SK-MEL-5 (cell line): ENCODE measurements at regions not wholly inside any gene's neighbourhood (a gene's known extent, or its start where the extent isn't known, plus 50 kb on each side); places are given as distances from the start of the nearest gene placed in this dataset.
"Not testable (repeated sequence)": the region's sequence is repeated elsewhere in the genome, so short reads cannot be mapped to it uniquely, and the experiment has no call there.

Experiments
- DNase-seq: peaks from one replicate; pipeline ENCODE4 v3.0.0-alpha.2; 2016; ENCODE audit warnings: low read depth, low spot score
- in situ Hi-C: cut with HindIII; loops from 2 replicates; pipeline ENCODE4 v1.10.0; 2016; ENCODE audit warnings: low sequenced_read_pairs, high pct_unique_total_duplicates, low pct_unique_long_range_greater_than_20kb

DNA sequence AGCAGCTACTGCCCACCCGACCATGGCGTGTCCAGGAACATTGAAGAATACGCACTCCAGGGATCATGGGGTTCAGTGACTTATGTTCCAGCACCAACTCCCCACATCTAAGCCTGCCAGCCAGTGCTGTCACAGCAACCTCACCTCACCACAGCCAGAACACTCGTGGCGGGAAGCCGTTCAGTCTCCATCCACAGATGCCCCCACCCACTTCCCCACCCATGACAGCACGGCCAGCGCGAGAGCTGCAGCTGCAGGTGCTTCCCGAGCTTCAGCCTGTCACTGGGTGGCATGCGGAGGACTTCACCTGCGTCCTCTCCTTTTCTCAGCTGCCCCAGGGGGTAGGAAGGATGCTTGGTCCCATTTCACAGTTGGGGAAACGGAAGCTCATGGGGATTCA, 50.3 kb downstream of the RBFOX3 start:
- in situ Hi-C loops, result loop anchor here (25.0 kb wide), 1 partner anchor 102 kb away; no protein-coding TSS in a partner anchor
- no peak for DNase-seq

DNA sequence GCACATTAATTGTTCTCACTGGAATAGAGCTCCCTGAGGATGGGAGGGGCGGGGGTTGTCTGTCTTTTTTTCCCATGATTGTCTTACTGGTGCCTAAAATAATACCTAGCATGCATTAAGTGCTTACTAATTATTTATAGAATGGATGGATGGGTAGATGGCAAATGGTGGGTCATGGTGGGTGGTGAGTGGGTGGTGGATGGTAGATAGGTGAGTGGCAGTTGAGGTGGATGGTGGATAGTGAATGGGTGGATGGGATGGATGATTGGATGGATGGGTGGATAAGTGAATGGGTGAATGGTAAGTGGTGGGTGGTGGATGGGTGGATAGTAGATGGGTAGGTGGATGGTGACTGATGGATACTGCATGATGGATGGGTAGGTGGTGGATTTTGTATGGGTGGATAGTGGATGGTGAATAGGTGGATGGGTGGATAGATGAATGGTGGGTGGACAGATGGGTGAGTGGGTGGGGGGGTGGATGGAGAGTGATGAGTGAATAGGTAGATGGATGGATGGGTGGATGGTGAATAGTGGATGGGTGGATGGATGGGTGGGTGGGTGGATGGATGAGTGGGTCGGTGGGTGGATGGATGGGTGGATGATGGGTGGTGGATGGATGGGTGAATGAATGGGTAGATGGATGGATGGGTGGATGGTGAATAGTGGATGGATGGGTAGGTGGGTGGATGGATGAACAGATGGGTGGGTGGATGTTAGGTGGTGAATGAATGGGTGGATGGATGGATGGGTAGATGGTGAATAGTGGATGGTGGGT, 51.6 kb downstream of the RBFOX3 start:
- in situ Hi-C loops, result loop anchor here (25.0 kb wide), 1 partner anchor 103 kb away; no protein-coding TSS in a partner anchor
- no peak for DNase-seq

DNA sequence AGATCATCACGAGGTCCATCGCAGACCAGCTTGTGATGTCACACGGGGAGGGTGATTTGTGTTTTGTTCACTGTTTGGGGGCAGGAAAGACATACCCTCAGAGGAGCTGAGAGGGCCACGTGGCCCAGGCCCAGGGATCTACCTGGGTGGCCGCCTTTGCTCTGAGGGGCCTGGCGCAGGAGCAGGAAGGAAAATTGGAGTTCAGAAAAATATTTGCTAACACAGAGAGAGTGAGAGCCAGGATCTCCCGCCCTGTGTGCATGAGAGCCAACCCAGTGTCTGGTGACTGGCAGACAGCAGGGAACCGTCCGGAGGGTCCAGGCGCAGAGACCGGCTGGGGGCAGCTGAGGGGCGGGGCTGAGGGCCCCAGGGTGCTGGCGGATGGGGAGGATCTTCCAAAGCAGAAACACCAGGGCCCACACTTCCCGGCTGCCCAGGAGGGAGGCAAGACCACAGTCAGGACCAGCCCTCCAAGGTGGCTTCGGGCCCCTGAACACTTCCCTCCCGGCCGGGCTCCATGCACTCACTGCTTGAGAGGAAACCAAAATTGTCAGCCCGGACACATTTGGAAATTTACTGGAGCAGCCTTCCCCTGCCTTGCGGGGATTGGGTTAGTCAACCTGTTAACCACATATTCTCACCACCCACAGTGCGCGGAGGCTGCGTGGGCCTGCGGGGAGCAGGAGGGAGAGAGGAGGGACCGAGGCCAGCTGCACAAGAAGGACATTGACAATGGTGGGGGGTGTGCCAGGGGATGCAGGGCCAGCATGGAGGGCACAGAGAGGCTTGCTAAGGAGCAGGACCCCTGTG, 52.6 kb downstream of the RBFOX3 start:
- in situ Hi-C loops, result loop anchor here (25.0 kb wide), 1 partner anchor 104 kb away; no protein-coding TSS in a partner anchor
- no peak for DNase-seq

DNA sequence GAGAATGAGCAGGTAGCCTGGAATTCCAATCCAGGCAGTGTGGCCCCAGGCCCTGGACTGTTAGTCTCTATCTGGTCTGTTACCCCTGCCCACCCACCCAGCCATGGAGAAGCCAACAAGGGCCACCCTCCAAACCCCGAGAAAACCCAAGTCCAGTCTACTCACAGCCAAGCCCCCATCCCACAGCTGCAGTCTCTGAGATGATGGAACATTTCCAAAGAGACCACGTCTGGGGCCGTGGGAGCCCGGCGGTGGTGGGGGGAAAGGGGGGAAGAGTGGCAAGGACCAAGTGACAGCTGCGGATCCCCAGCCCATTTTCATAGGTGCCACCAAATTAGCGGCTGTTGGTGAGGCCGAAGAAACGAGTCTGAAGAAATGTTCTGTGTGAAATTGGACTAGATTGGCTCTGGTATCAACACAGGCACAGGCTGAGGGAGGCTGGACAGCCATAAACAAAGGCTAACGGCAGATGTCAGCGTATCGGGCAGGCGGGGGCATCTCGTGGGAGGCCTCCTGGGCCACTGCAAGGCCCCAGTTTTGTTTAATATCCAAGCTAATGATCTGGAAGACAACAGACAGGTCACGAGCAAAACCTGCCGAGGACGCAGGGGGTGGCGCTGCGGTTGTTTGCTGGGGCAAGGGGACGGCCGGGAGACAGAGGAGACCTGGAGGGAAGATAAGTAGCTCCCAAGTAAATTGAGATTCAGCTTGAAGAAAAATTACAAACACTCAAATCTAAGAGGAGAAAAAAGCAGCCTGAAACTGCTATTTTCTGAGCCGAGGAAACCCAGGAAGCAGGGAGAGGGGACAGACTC, 53.4 kb downstream of the RBFOX3 start:
- in situ Hi-C loops, result loop anchor here (25.0 kb wide), 1 partner anchor 105 kb away; no protein-coding TSS in a partner anchor
- no peak for DNase-seq

DNA sequence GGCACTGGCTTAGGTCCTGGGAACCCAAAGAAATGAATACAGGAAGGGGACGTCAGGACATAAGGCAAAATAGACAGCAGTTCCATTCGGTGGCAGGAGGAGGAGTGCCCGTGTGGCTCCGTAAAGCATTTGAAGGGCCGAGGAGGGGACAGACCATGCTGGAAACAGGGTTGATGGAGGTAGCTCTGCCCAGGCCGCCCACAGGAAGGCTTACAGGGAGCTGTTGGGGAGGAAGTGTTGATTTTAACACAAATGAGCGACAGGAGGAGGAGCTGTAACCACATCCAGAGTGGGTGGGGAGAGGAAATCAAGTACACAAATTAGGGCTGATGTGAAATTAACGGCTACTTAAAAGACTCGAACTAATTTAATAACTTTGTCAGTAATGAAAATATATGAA, 54.6 kb downstream of the RBFOX3 start:
- DNase-seq, result no peak
- in situ Hi-C loops, result loop anchor here (25.0 kb wide), 1 partner anchor 106 kb away; no protein-coding TSS in a partner anchor

DNA sequence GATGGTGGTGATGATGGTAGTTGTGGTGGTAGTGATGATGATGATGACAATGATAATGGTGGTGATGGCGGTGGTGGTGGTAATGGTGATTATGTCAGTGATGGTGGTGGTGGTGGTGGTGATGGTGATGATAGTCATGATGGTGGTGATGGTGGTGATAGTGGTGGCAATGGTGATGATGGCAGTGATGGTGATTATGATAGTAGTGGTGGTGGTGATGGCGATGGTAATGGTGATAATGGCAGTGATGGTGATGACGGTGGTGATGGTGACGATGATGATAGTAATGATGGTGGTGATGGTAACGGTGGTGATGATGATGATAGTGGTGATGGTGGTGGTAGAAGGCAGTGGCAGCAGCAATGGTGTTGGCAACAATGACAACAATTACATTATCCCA, 55.3 kb downstream of the RBFOX3 start:
- in situ Hi-C loops, result loop anchor here (25.0 kb wide), 1 partner anchor 107 kb away; no protein-coding TSS in a partner anchor
- DNase-seq, result no peak

DNA sequence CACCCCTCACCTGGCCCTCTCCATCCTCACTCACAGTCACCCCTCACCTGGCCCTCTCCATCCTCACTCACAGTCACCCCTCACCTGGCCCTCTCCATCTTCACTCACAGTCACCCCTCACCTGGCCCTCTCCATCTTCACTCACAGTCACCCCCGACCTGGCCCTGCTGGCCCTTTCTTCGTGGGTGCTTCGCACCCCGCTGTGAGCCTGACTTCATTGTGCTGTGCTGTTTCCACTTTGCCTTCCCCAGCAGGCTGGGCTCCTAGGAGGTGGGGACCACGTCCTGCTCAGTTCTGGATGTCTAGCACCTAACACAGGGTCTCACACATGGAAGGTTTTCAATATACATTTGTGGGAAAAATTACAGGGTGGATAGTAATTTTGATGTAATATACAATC, 56.5 kb downstream of the RBFOX3 start:
- in situ Hi-C loops, result loop anchor here (25.0 kb wide), 1 partner anchor 108 kb away; no protein-coding TSS in a partner anchor
- not testable (repeated sequence) for DNase-seq

DNA sequence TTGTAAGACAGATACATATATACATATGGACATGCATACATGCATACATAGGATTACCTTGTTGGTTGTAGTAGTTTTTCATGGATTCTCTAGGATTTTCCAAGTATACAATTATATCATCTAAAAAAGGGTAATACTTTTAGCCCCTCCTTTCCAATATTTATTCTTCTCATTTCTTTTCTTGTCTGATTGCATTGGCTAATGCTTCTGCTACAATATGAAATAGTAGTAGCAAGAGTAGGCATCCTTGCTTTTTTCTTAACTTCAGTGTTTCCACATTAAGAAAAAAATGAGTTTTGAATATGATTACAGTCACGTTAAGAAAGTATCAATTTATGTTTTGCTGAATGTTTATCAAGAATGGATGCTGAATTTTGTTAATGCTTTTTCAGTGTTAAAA, 58.0 kb downstream of the RBFOX3 start:
- no peak for DNase-seq
- in situ Hi-C loops, result loop anchor here (25.0 kb wide), 1 partner anchor 109 kb away; no protein-coding TSS in a partner anchor

DNA sequence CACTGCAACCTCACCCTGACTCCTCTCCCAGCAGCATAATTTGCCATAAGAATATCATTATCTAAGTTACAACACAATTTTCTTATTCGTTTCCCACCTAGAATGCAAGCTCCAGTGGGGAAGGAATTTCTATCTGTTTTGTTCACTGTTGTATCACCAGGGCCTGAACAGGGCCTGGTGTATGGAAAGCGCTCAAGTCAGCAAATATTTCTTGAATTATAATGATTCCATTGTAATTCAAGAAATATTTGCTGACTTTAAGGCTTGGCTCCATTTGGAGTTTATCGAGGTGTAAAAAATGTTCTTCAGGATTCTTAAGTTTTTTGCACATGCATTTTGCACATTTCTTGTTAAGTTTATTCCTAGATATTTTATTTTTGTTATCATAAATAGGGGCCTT, 58.4 kb downstream of the RBFOX3 start:
- no peak for DNase-seq
- in situ Hi-C loops, result loop anchor here (25.0 kb wide), 1 partner anchor 110 kb away; no protein-coding TSS in a partner anchor

DNA sequence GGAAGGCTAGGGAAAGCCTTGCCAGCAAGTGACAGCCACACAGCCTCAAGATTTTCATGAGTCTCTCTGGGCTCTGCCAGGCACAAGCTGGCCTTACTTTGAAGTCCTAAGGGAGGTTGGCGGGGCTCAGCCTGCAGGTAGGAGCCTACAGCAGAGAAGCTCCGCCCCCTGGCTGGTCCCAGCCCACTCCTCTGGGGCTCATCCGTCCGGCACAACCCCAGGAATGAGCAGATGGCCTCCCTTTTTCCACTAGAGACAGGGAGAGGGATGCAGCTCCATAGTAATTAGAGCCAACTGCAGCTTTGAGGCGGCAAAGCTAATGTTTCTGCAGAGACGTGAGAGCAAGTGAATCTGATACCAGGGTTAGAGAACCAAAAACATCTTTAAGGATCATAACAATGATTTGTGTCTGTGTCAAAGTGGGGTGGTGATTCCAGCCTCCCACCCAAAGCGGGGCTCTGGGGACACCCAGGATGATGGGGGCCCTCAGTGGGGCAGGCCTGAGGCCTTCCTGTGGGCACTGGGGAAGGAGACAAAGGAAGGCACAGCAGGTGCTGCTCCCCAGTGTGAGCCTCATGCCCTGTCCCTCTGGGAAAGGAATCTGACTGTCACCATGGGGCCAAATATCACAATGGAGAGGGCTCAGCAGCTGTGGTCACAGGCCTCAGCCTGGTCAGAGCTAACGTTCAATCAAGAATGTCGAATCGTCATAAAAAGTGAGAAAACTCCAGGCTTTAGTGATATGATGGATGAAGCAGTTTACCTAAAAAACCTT, 61.5 kb downstream of the RBFOX3 start:
- in situ Hi-C loops, result no loop called here
- DNase-seq, result no peak

DNA sequence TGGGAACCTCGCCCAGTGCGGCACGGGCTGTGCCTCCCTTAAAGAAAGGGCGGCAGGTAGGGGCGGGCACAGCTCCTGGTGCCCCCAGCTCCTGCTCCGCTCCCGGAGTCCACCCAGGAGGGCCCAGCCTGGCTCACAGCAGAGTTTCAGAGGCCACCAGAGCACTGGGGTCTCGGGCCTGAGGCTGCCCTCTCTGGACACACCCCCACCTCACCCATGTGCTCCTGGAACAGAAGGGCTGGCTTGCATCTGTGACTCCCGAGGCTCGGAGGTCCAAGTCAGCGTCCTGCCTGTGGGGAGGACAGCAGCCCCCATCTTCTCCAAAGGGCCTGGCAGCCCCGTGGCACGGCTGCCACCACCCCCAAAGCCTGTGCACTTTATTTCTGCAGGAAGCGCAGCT, 62.7 kb downstream of the RBFOX3 start:
- no peak for DNase-seq
- in situ Hi-C loops, result no loop called here

DNA sequence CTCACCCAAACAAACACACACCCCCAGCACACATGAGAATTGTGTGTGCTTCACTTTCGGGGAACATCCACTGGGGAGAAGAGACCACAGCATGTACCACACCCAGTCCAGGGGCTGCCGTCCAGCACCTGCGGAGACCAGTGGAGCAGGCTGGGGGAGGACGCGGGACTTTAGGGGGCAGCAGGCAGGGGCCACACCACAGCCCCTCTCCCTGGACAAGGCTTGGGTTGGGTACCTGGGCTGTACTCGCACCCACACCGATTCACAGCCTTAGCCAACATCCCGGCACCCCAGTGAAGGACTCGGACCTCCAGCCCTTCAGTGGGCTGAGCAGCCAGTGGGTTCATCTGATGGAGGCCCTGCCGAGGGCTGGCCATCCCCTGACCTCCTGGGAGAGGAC, 63.3 kb downstream of the RBFOX3 start:
- in situ Hi-C loops, result no loop called here
- no peak for DNase-seq

DNA sequence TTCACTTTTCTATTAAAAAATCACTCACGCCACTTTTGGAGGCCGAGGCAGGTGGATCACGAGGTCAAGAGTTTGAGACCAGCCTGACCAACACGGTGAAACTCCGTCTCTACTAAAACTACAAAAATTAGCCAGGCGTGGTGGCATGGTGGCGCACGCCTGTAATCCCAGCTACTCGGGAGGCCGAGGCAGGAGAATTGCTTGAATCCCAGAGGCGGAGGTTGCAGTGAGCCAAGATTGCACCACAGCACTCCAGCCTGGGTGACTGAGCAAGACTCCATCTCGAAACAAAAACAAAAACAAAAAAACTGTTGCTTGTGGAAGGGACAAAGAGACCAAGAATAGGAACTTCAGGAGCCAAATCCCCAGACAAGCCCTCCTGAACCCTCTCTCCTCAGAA, 63.7 kb downstream of the RBFOX3 start:
- in situ Hi-C loops, result not testable (repeated sequence)

DNA sequence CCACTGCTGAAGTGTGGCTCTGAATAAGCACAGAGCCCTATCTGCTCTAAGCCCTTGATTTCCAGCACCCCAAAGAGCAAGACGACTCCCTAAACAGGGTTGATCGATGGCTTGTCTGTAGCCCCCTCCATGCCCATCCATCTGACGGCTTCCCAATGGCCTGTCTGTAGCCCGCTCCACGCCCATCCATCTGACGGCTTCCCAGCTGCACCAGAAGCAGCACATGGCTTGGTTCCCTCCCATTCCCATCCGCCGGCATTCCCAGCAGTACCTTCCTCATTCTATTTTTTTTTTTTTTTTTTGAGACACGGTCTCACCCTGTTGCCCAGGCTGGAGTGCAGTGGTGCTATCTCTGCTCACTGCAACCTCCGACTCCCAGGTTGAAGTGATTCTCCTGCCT, 64.5 kb downstream of the RBFOX3 start:
- in situ Hi-C loops, result no loop called here
- no peak for DNase-seq

More for the DNA sequence above, 63.7 kb downstream of the RBFOX3 start:
- not testable (repeated sequence) for DNase-seq

DNA sequence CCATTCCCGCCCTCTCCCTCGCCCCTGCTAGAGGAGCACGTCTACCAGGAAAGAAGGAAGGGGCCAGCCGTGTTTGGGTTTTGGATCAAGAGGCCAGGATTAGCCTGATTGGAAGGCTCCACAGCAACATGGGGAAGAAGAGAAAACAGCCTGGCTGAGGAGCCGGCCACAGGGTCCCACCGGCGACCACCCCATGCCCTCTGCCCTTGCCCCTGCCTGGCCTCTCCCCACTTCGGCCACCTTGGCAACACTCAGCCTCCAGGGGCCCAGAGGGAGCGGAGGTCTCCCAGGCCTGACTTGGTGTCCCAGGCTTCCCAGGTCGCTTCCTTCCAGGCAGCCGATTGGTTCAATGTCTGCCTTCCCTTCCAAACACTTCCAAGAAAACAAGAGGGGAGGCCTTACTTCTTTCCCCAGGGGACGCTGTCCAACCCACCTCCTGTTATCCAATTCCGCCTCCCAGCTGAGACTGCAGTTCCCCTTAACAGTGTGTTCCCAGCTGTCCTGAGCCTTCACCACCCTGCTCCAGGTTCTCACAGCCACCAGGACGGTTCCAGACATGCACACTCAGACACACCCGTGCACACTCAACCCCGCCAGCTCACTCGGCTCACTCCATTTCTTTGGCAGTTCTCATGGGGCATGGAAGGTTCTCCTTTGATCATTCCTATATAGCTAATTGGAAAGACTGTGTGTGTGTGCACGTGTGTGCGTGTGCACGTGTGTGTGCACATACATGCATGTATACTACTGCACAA, 65.4 kb downstream of the RBFOX3 start:
- in situ Hi-C loops, result no loop called here

DNA sequence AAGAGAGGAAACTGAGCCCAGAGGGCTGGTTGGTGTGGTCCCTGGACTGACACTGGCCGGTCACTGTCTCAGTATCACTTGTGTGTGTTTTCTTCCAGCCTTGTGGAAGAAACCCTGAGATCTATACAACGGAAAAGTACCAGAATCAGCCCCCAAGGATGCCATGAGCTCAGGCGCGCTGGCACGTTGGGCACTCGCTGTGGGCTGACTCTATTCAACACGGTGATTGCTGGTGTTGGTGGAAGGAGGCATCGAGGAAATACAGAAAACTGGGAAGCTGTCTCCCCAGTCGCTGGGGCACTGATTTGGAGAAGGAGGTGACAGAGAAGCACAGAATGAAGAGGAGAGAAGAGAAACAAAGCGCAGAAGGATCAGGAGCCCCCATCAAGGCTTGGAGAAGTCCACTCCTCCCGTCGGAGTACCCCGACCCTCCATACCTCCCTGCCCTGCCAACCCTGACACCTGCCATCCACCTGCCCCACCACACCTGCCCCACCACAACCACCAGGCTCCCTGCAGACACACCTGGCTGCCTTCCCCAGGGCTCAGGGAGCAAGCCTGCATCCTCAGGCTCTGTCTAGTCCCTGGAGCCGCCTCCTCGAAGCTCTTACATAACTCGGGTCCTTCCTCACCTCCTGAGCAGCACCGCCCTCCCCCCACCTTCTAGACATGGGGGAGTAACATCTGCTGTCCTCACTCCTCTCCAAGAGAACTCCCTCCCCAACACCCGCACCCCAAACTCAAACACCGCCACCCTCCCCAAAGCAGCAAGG, 66.5 kb downstream of the RBFOX3 start:
- in situ Hi-C loops, result no loop called here
- no peak for DNase-seq

More for the DNA sequence above, 65.4 kb downstream of the RBFOX3 start:
- DNase-seq, result no peak
